Stimulated activated CD4-positive, alpha-beta T cell treated with anti-CD3 and anti-CD28 coated beads, Interleukin-1b, Interleukin-23, amount 100 ng/mL, for 48 hours (primary cell): ENCODE measurements at regions not wholly inside any gene's neighbourhood (a gene's known extent, or its start where the extent isn't known, plus 50 kb on each side); places are given as distances from the start of the nearest gene placed in this dataset.

Source experiments
- DNase-seq: peaks from one replicate; pipeline ENCODE4 v3.0.0-alpha.2; 2020

DNA sequence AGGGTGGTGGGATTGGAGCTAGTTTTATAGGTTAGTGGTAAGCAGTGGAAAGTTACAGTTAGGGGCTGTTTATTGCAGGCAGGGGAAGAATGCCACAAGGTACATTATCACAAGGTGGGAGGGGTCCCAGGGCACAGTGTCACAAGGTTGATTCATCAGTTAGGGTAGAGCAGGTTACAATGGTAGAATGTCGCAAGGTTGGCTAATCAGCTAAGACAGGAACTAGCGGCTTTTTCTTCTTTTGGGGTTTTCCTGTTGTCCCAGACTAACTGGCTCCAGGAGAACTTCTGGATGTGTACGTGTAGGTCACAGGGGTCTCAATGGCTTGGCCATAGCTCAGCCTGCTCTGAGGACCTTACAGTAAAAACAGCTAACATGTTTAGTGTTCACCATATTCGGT is 1221.1 kb downstream of the SLITRK1 start:
- no peak for DNase-seq

- DNase-seq: no peak
These were observed 1223.5 kb downstream of the SLITRK1 start for GRCh38 chr13:82658811-82659210.

- no peak for DNase-seq
These were observed 1224.8 kb downstream of the SLITRK1 start for GRCh38 chr13:82657471-82657870.

DNA sequence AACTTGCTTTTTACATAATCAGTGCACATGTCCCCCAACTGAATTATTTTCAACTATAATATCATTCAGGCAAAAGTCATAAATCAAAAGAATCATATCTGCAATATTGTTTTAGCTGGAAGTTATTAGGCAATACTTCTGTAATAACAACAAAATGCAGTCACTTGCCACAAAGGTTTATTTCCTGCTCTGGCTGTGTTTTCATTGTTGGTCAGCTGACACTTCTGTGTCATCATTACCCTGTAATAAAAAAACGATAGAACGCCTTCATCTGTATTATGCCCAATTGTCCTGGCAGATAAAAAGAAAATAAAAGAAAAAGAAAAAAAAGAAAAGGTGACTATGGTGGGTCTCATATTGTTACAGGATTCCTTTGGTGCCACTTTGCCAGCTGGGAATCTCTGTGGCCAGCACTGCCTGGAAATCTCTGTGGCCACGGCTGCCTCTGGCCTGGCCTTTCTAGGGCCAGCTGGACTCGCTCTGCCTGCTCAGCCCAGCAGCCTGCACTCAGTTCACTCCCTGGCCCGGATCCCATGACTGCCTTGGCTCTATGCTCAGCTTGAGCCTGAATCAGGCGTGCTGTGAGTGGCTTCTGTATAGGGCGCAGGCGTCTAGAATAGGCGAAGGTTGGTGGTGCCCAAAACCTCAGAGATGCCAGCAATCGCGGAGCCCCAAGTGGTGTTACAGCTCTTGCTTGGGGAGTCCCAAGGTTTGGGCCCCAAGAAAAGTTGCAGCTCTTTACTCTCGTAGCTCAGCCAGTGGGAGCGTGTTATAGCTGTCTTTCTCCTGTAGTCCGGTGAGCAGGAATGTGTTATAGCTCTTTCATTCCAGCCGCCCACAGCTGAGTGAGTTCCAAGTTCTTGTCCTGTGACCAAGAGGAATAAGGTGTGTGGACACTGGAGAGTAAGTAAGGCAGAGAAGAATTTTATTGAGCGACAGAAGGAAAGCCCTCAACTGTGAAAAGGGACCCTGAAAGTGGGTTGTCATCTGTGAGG is 1227.1 kb downstream of the SLITRK1 start:
- DNase-seq: no peak

DNA sequence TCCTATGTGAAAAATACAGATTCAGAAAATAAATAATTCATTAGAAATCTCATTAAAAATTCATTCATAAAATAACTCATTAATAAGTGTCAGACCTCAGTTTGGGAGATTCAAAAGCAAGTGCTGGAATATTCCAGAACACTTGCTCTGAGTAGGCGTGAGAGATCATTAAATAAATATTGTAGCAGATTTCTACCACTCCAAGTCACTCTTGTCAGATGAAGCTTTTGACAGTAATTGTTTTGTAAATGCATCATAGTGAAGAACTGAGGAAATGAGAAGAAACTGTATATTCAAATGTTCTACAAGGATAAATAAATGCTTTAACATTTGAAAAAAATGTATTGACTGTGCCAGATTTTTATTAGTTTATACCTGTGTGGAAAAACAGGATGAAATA is 1228.1 kb downstream of the SLITRK1 start:
- no peak for DNase-seq

DNA sequence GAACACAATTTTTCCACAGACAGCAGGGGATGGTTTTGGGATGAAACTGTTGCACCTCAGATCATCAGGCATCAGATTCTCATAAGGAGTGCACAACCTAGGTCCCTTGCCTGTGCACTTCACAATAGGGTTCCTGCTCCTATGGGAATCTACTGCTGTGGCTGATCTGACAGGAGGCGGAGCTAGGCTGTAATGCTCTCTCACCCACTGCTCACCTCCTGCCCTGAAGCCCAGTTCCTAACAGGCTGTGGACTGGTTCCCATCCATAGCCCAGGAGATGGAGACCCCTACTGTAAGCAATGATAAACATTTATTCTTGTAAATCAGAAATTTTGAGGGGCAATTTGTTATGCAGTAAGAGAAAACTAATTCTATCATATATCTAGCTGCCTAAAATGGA is 1234.7 kb downstream of the SLITRK1 start:
- no peak for DNase-seq

GRCh38 chr13:82636119-82636518 is 1246.2 kb downstream of the SLITRK1 start:
- DNase-seq: no peak

- DNase-seq: no peak
These were observed 1247.3 kb downstream of the SLITRK1 start for GRCh38 chr13:82634946-82635345.

- no peak for DNase-seq
These were observed 1255.1 kb downstream of the SLITRK1 start for GRCh38 chr13:82627183-82627582.

DNA sequence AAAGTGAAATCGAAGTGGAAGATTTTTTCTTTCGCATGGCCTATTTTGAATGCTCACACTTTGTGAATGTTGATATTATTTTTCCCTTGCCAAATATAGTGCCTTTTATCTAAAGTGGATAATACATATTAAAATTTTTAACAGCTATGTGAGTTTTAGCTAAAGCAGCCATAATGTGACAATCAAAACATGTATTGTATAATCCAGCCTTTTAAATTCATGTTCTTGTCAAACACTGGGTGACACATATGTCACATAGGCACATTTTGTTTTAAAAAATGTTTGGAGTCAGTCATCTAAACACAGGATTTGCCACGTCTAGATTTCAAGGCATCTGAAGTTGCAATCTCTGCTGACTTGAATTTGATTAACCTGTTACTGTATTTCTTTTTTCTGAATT is 1256.6 kb downstream of the SLITRK1 start:
- DNase-seq: no peak

GRCh38 chr13:82615043-82615442 is 1267.2 kb downstream of the SLITRK1 start:
- DNase-seq: no peak

- no peak for DNase-seq
These were observed 1268.2 kb downstream of the SLITRK1 start for GRCh38 chr13:82614086-82614485.

DNA sequence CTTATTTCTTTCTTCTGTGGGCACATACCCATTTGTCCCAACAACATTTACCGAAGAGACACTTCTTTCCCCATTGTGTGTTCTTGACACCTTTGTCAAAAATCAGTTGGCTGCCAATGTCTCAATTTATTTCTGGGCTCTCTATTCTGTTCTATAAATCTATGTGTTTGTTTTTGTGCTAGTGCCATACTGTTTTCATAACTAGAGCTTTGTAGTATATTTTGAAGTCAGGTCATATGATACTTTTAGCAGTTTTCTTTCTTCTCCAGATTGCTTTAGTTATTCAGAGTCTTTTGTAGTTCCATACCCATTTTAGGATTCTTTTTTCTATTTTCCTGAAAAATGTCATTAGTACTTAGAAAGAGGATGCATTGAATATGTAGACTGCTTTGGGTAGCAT is 1276.3 kb downstream of the SLITRK1 start:
- DNase-seq: no peak

GRCh38 chr13:82597747-82598146 is 1284.5 kb downstream of the SLITRK1 start:
- no peak for DNase-seq

DNA sequence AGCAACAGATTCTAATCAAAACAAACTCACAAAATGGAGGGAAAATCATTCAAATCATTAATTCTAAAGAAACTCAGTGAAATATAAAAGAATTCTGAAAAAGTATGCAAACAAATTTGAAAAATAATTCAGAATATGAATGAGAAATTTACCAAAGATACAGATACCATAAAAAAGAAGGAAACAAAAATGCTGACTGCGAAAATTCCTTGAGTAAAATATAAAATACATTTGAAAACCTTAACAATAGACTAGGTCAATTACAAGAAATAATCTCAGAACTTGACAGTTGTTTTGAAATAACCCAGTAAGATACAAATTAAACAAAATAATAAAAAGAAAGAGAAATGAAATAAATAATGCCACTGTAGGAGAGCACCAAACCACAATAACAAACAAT is 1289.0 kb downstream of the SLITRK1 start:
- no peak for DNase-seq

GRCh38 chr13:82571653-82572052 is 1310.6 kb downstream of the SLITRK1 start:
- DNase-seq: no peak

DNA sequence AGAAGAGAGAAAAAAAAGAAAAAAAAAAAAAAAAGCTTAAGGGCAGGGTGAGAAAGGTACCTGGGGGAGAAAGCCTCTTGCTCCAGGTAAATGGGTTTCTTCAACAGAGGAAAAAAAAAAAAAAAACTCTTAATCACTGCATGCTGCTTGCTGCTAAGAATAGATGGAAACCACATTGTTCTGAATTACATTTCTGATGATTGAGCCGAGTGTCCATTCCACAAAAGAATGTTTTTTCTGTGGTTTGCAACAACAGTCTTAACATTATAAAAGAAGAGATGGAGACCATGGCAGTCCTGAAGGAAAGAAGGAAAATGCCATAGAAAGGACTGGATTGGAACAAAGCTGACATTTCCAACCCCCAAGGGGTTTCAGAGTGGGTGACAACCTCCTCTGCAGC is 1312.7 kb downstream of the SLITRK1 start:
- DNase-seq: no peak

GRCh38 chr13:82566864-82567263 is 1315.4 kb downstream of the SLITRK1 start:
- no peak for DNase-seq

- no peak for DNase-seq
These were observed 1317.1 kb downstream of the SLITRK1 start for GRCh38 chr13:82565201-82565600.

DNA sequence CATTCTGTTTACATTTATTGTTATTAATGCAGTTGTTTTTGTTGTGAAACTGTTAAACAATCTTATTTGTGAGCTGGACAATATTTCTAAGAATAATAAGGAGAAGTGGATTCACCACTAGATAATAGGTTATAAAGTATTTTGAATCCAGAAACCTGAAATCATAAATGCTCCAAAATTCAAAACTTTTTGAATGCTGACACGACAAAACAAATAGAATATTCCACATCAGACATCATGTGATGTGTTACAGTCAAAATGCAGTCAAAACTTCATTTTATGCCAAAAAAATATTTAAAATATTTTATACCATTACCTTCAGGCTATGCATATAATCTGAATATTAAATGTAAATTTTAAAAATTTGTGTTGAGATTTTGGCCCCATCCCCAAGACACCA is 1321.4 kb downstream of the SLITRK1 start:
- DNase-seq: no peak

GRCh38 chr13:82522872-82523271 is 1359.4 kb downstream of the SLITRK1 start:
- no peak for DNase-seq

- no peak for DNase-seq
These were observed 1375.4 kb downstream of the SLITRK1 start for GRCh38 chr13:82506805-82507414.

DNA sequence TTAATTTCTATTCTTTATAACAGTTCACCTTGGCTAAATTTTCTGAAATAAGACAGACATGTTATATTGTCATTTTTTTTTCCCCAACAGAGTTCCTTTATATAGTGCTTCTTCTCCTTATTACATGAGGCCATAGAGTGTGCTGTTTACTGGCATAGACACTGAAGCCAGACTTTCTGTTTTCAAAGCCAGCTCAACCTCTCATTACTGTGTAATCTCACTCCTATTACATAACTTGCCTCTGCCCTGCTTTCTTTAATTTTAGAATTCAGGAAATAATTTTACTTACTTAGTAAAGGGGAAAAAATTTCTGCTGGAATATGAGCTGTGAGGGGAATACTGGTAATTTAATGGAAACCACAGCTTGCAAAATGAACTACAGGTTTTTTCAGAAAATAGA is 1380.4 kb downstream of the SLITRK1 start:
- no peak for DNase-seq

- DNase-seq: no peak
These were observed 1401.9 kb downstream of the SLITRK1 start for GRCh38 chr13:82480415-82480814.
